D721Med (cell line): ENCODE measurements at regions not wholly inside any gene's neighbourhood (a gene's known extent, or its start where the extent isn't known, plus 50 kb on each side); places are given as distances from the start of the nearest gene placed in this dataset.

Experiments used
- DNase-seq: peaks from one replicate; pipeline ENCODE4 v3.0.0; 2011; ENCODE audit warnings: low spot score; ENCODE audit not compliant: insufficient read length
- FAIRE-seq: peaks from 2 replicates; lab custom pipeline; 2011; peaks lifted over from hg19 to GRCh38; lab: Jason Lieb, UNC
- CTCF ChIP-seq: IDR thresholded peaks from 2 replicates; pipeline ENCODE4 v1.5.1; 2012; ENCODE audit warnings: mild to moderate bottlenecking, control low read depth; ENCODE audit not compliant: insufficient read depth; ENCODE audit errors: missing control alignments

GRCh38 chr11:71365626-71366025, 82.6 kb downstream of the DHCR7 start:
- no peak for DNase-seq
- TF ChIP-seq CTCF = no peak
- FAIRE-seq = no peak

- TF ChIP-seq CTCF = no peak
- no peak for FAIRE-seq
- no peak for DNase-seq
Measured at GRCh38 chr11:71364806-71365205, 83.4 kb downstream of the DHCR7 start.

- no peak for DNase-seq
- no peak for FAIRE-seq
Measured at GRCh38 chr11:71364176-71364671, 84.0 kb downstream of the DHCR7 start.

GRCh38 chr11:71363721-71364120, 84.5 kb downstream of the DHCR7 start:
- no peak for FAIRE-seq

More at GRCh38 chr11:71364176-71364671, 84.0 kb downstream of the DHCR7 start:
- TF ChIP-seq CTCF = no peak

GRCh38 chr11:71358963-71359567, 89.1 kb downstream of the DHCR7 start:
- TF ChIP-seq CTCF = no peak
- no peak for FAIRE-seq
- no peak for DNase-seq

More at GRCh38 chr11:71363721-71364120, 84.5 kb downstream of the DHCR7 start:
- no peak for DNase-seq
- TF ChIP-seq CTCF = no peak

- FAIRE-seq (no peak), DNase-seq (no peak)
- no peak for TF ChIP-seq CTCF
Measured at GRCh38 chr11:71358122-71358728, 90.0 kb downstream of the DHCR7 start.

GRCh38 chr11:71357414-71357813, 90.8 kb downstream of the DHCR7 start:
- FAIRE-seq = no peak
- TF ChIP-seq CTCF = no peak
- no peak for DNase-seq
